ENCODE measurements at regions not wholly inside any gene's neighbourhood (a gene's known extent, or its start where the extent isn't known, plus 50 kb on each side); places are given as distances from the start of the nearest gene placed in this dataset.
"Not testable (repeated sequence)": the region's sequence is repeated elsewhere in the genome, so short reads cannot be mapped to it uniquely, and the experiment has no call there.

DNA sequence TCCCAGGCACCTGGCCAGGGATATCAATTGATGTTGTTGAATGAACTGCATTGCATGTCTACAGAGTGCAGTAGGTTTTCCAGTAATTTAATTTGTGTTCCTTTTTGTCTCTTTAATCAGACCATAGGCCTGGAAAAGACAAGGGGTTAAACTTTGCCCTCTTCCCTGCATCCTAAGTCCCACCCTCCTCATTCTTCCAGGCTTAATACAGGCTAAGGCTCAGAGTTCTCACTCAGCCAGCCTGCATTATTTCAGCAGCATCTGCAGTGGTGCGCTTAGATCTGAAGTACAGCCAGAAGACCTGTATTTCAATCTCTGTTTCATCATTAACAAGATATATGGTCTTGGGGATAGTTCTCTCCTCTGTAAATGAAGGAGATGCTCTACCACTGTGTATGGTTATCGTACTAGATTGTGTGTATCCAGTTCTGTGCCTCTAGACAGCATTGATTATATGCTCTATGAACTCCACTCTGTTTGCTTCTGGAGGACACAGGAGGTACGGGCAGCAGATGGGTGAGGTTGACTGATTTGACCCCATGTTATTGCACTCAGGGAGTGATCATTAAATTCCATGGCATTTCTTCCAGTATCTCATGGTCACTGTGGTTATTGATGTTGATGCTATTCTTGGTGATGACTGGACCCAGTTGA lies 286.1 kb downstream of the RPS6KC1 start:
- Histone ChIP-seq H3K36me3 (ENCODE audit: control insufficient read depth, insufficient read depth, low read length) (no peaks in the 10 kb centered on the region), H3K27me3 (ENCODE audit: control insufficient read depth, insufficient read depth, low read length, poor library complexity, severe bottlenecking) (no peaks in the 10 kb centered on the region), H3K27ac (ENCODE audit: insufficient read depth, low read depth, low read length, poor library complexity, severe bottlenecking) (no peak overlapping the region), H3K4me1 (ENCODE audit: control insufficient read depth, insufficient read depth, low read length) (no peaks in the 10 kb centered on the region), H3K9me3 (ENCODE audit: control insufficient read depth, low read length) (no peaks in the 10 kb centered on the region), H3K4me3 (ENCODE audit: insufficient read depth, low read depth, low read length) (no peak overlapping the region)
- WGBS, 2 experiments, result 94 to 98% methylated on average over 3 of the region's 3 CpGs

DNA sequence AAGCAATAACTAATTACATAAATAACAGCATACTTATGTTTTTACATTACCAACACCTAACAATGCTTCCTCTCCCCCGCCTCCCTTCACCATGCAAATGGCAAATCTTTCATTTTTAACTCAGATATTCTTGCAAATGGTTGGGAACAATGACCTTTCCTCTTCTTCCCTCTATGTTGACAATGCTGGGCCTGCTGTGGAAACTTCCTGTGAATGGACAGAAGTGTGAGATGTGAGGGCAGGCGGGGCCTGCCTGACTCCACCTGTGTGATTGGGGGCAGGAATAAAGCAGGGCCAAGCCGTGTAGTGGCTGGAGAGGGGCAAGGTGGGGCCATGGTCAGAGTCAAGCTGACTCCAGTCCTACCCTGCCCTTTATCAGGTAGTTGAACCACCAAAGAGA lies 289.6 kb downstream of the RPS6KC1 start:
- Histone ChIP-seq H3K4me3 (ENCODE audit: insufficient read depth, low read depth, low read length) (no peak overlapping the region), H3K9me3 (ENCODE audit: control insufficient read depth, low read length) (no peaks in the 10 kb centered on the region), H3K27me3 (ENCODE audit: control insufficient read depth, insufficient read depth, low read length, poor library complexity, severe bottlenecking) (no peaks in the 10 kb centered on the region), H3K27ac (ENCODE audit: insufficient read depth, low read depth, low read length, poor library complexity, severe bottlenecking) (no peak overlapping the region), H3K36me3 (ENCODE audit: control insufficient read depth, insufficient read depth, low read length) (no peaks in the 10 kb centered on the region), H3K4me1 (ENCODE audit: control insufficient read depth, insufficient read depth, low read length) (no peaks in the 10 kb centered on the region)
- WGBS, 2 experiments, result 88 to 89% methylated on average over 3 of the region's 3 CpGs

- H3K27me3 ChIP-seq (ENCODE audit: control insufficient read depth, insufficient read depth, low read length, poor library complexity, severe bottlenecking), result no peaks in the 10 kb centered on the region
- H3K4me3 ChIP-seq (ENCODE audit: insufficient read depth, low read depth, low read length), result no peak overlapping the region
- no peak overlapping the region for H3K27ac ChIP-seq (ENCODE audit: insufficient read depth, low read depth, low read length, poor library complexity, severe bottlenecking)
- no peaks in the 10 kb centered on the region for H3K36me3 ChIP-seq (ENCODE audit: control insufficient read depth, insufficient read depth, low read length)
- H3K9me3 ChIP-seq (ENCODE audit: control insufficient read depth, low read length), result no peaks in the 10 kb centered on the region
- WGBS, 2 experiments, result 90 to 100% methylated on average over 1 of the region's 1 CpG
- H3K4me1 ChIP-seq (ENCODE audit: control insufficient read depth, insufficient read depth, low read length), result no peaks in the 10 kb centered on the region
Observed at GRCh38 chr1:213345621-213346020, 294.6 kb downstream of the RPS6KC1 start.

DNA sequence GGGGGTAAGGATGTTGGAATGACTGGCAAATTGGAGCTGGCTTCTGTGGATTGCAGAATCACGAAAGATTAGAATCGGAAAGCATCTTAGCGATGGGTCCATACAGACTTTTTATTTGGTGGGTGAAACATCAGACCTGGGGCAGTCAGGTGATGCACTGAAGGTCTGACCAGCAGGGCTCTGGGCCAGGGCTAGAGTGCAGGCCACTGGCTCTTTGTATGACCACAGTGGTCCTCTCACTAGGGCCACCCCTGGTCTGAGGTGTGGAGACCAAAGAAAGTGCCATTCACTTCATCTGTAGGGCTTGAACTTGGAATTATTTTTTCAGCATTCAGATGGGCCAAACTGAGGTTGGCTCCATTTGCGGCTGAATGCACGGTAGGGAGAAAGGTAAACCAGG lies 306.4 kb downstream of the RPS6KC1 start:
- no peak overlapping the region for H3K4me3 ChIP-seq (ENCODE audit: insufficient read depth, low read depth, low read length)
- no peak overlapping the region for H3K27ac ChIP-seq (ENCODE audit: insufficient read depth, low read depth, low read length, poor library complexity, severe bottlenecking)
- H3K4me1 ChIP-seq (ENCODE audit: control insufficient read depth, insufficient read depth, low read length), result no peaks in the 10 kb centered on the region
- no peaks in the 10 kb centered on the region for H3K27me3 ChIP-seq (ENCODE audit: control insufficient read depth, insufficient read depth, low read length, poor library complexity, severe bottlenecking)
- H3K36me3 ChIP-seq (ENCODE audit: control insufficient read depth, insufficient read depth, low read length), result no peaks in the 10 kb centered on the region
- H3K9me3 ChIP-seq (ENCODE audit: control insufficient read depth, low read length), result no peaks in the 10 kb centered on the region
- WGBS, 2 experiments, result 95 to 96% methylated on average over 5 of the region's 5 CpGs

DNA sequence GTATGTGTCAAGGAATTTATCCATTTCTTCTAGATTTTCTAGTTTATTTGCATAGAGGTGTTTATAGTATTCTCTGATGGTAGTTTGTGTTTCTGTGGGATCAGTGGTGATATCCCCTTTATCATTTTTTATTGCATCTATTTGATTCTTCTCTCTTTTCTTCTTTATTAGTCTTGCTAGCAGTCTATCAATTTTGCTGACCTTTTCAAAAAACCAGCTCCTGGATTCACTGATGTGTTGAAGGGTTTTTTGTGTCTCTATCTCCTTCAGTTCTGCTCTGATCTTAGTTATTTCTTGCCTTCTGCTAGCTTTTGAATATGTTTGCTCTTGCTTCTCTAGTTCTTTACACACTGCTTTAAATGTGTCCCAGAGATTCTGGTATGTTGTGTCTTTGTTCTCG lies 307.3 kb downstream of the RPS6KC1 start:
- not testable (repeated sequence) for H3K27ac ChIP-seq (ENCODE audit: insufficient read depth, low read depth, low read length, poor library complexity, severe bottlenecking); H3K4me3 ChIP-seq (ENCODE audit: insufficient read depth, low read depth, low read length); H3K4me1 ChIP-seq (ENCODE audit: control insufficient read depth, insufficient read depth, low read length); H3K9me3 ChIP-seq (ENCODE audit: control insufficient read depth, low read length); H3K27me3 ChIP-seq (ENCODE audit: control insufficient read depth, insufficient read depth, low read length, poor library complexity, severe bottlenecking); H3K36me3 ChIP-seq (ENCODE audit: control insufficient read depth, insufficient read depth, low read length)
- no CpG with 5 or more reads among the region's 1 CpG for WGBS, 2 experiments

- Histone ChIP-seq H3K4me1 (ENCODE audit: control insufficient read depth, insufficient read depth, low read length) (no peaks in the 10 kb centered on the region), H3K27ac (ENCODE audit: insufficient read depth, low read depth, low read length, poor library complexity, severe bottlenecking) (no peak overlapping the region), H3K4me3 (ENCODE audit: insufficient read depth, low read depth, low read length) (no peak overlapping the region), H3K27me3 (ENCODE audit: control insufficient read depth, insufficient read depth, low read length, poor library complexity, severe bottlenecking) (no peaks in the 10 kb centered on the region), H3K9me3 (ENCODE audit: control insufficient read depth, low read length) (no peaks in the 10 kb centered on the region), H3K36me3 (ENCODE audit: control insufficient read depth, insufficient read depth, low read length) (no peaks in the 10 kb centered on the region)
- 95 to 98% methylated on average over 1 of the region's 1 CpG for WGBS, 2 experiments
Observed at GRCh38 chr1:213362598-213362997, 311.6 kb downstream of the RPS6KC1 start.

DNA sequence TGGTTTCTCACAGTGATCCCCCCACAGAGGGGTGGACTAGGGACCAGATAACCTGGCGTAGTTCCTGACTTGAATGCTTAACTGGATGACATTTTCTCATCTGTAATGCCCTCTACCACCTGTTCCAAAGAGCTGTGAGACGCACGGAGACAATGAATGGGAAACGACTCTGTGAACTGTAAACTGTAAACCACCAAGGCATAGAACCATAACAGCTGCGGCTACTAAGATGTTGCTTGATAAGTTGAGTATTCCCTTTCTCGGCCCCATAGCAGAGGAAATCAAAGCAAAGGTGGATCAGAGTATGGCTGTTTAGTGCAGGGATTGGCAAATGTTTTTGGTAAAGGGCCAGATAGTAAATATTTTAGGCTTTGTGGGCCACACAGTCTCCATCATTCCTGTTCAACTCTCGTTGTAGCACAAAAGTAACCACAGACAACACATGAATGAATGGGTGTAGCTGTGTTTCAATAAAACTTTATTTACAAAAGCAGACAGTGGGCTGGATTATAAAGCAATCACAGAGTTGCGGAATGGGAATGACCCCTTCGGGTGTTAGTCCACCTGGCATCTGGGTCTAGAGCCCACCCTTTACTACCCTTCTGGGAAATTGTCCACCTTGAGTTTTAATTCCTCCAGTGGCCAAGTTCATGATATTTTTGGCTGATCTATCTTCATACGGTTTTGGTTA lies 315.2 kb downstream of the RPS6KC1 start:
- Histone ChIP-seq H3K9me3 (ENCODE audit: control insufficient read depth, low read length) (no peaks in the 10 kb centered on the region), H3K27me3 (ENCODE audit: control insufficient read depth, insufficient read depth, low read length, poor library complexity, severe bottlenecking) (no peaks in the 10 kb centered on the region), H3K4me3 (ENCODE audit: insufficient read depth, low read depth, low read length) (no peak overlapping the region), H3K36me3 (ENCODE audit: control insufficient read depth, insufficient read depth, low read length) (no peaks in the 10 kb centered on the region), H3K4me1 (ENCODE audit: control insufficient read depth, insufficient read depth, low read length) (peaks cover 12% of the 10 kb centered on the region), H3K27ac (ENCODE audit: insufficient read depth, low read depth, low read length, poor library complexity, severe bottlenecking) (no peak overlapping the region)
- WGBS, 2 experiments, result 96% methylated on average over 10 of the region's 10 CpGs

- no peaks in the 10 kb centered on the region for H3K27me3 ChIP-seq (ENCODE audit: control insufficient read depth, insufficient read depth, low read length, poor library complexity, severe bottlenecking)
- WGBS, 2 experiments, result 95 to 96% methylated on average over 5 of the region's 5 CpGs
- H3K4me1 ChIP-seq (ENCODE audit: control insufficient read depth, insufficient read depth, low read length), result peaks cover 12% of the 10 kb centered on the region
Observed at GRCh38 chr1:213369465-213369864, 318.4 kb downstream of the RPS6KC1 start.

GRCh38 chr1:213370523-213370922 lies 319.5 kb downstream of the RPS6KC1 start:
- WGBS, 2 experiments, result 95 to 96% methylated on average over 5 of the region's 5 CpGs
- no peaks in the 10 kb centered on the region for H3K36me3 ChIP-seq (ENCODE audit: control insufficient read depth, insufficient read depth, low read length)
- no peaks in the 10 kb centered on the region for H3K27me3 ChIP-seq (ENCODE audit: control insufficient read depth, insufficient read depth, low read length, poor library complexity, severe bottlenecking)
- H3K27ac ChIP-seq (ENCODE audit: insufficient read depth, low read depth, low read length, poor library complexity, severe bottlenecking), result no peak overlapping the region
- H3K9me3 ChIP-seq (ENCODE audit: control insufficient read depth, low read length), result no peaks in the 10 kb centered on the region
- H3K4me1 ChIP-seq (ENCODE audit: control insufficient read depth, insufficient read depth, low read length), result peaks cover 12% of the 10 kb centered on the region
- no peak overlapping the region for H3K4me3 ChIP-seq (ENCODE audit: insufficient read depth, low read depth, low read length)

More at GRCh38 chr1:213369465-213369864, 318.4 kb downstream of the RPS6KC1 start:
- H3K27ac ChIP-seq (ENCODE audit: insufficient read depth, low read depth, low read length, poor library complexity, severe bottlenecking), result no peak overlapping the region
- no peaks in the 10 kb centered on the region for H3K36me3 ChIP-seq (ENCODE audit: control insufficient read depth, insufficient read depth, low read length)
- H3K4me3 ChIP-seq (ENCODE audit: insufficient read depth, low read depth, low read length), result no peak overlapping the region
- H3K9me3 ChIP-seq (ENCODE audit: control insufficient read depth, low read length), result no peaks in the 10 kb centered on the region

DNA sequence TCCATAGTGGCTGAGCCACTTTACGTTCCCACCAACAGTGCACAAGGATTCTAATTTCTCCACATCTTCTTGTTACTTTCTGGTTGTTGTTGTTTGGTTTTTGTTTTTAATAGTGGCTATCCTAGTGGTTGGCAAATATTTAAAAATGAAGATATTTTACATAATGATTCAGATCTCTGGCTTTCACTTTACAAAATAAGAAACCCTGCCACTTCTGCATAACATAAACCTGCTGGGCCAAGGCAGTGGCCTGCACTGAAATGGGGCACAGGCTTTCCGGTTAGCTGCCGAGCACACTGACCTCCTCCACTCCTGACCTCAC lies 320.4 kb downstream of the RPS6KC1 start:
- no peak overlapping the region for H3K27ac ChIP-seq (ENCODE audit: insufficient read depth, low read depth, low read length, poor library complexity, severe bottlenecking)

More for the DNA sequence above, 320.4 kb downstream of the RPS6KC1 start:
- Histone ChIP-seq H3K27me3 (ENCODE audit: control insufficient read depth, insufficient read depth, low read length, poor library complexity, severe bottlenecking) (no peaks in the 10 kb centered on the region), H3K36me3 (ENCODE audit: control insufficient read depth, insufficient read depth, low read length) (no peaks in the 10 kb centered on the region), H3K9me3 (ENCODE audit: control insufficient read depth, low read length) (no peaks in the 10 kb centered on the region), H3K4me3 (ENCODE audit: insufficient read depth, low read depth, low read length) (no peak overlapping the region), H3K4me1 (ENCODE audit: control insufficient read depth, insufficient read depth, low read length) (peaks cover 12% of the 10 kb centered on the region)
- 94 to 95% methylated on average over 3 of the region's 3 CpGs for WGBS, 2 experiments
